Sigmoid colon (tissue), 6 donors: ENCODE measurements at regions not wholly inside any gene's neighbourhood (a gene's known extent, or its start where the extent isn't known, plus 50 kb on each side); places are given as distances from the start of the nearest gene placed in this dataset.
A peak's percentile ranks its signal among the peaks of the same experiment; 100 is the strongest.

ENCODE experiments used
- DNase-seq: peaks from one replicate; pipeline ENCODE4 v3.0.0-alpha.2; 2019
- H3K27ac ChIP-seq, 4 donors: fragments of 200-600 bp; sonication (generic); one replicate each; pipeline ENCODE4 v1.5.1; 2016 to 2019; ENCODE audit warnings: mild to moderate bottlenecking in 1 of 4
- H3K27me3 ChIP-seq, 3 donors: fragments of 200-600 bp; sonication (generic); one replicate each; pipeline ENCODE4 v1.5.1; 2019; ENCODE audit warnings: mild to moderate bottlenecking in 1 of 3
- H3K36me3 ChIP-seq, 4 donors: fragments of 200-600 bp; sonication (generic); one replicate each; pipeline ENCODE4 v1.5.1; 2016 to 2019
- H3K4me1 ChIP-seq, 4 donors: fragments of 200-600 bp; sonication (generic); one replicate each; pipeline ENCODE4 v1.5.1; 2017 to 2019
- H3K4me3 ChIP-seq, 4 donors: fragments of 200-600 bp; sonication (generic); one replicate each; pipeline ENCODE4 v1.5.1; 2017 to 2019; ENCODE audit warnings: mild to moderate bottlenecking in 2 of 4, moderate library complexity in 1 of 4
- H3K9me3 ChIP-seq, 4 donors: fragments of 200-600 bp in 3 of 4; sonication (generic) in 3 of 4; one replicate each; pipeline versions ENCODE4 v1.5.1 to v1.6.1; 2013 to 2019
- EP300 ChIP-seq, 4 donors: sonication (generic); formaldehyde crosslinking; IDR thresholded peaks; one replicate each; pipeline ENCODE4 v1.6.1; 2017; ENCODE audit warnings: antibody characterized with exemption in 4 of 4
- POLR2A ChIP-seq, 2 donors: fragments of 450-650 bp; IDR thresholded peaks; one replicate each; pipeline ENCODE4 v1.6.1; 2016; ENCODE audit warnings: antibody characterized with exemption in 2 of 2, mild to moderate bottlenecking in 2 of 2, moderate library complexity in 2 of 2
- POLR2AphosphoS5 ChIP-seq, 4 donors: sonication (generic); formaldehyde crosslinking; IDR thresholded peaks; one replicate each; pipeline ENCODE4 v1.6.1; 2017; ENCODE audit warnings: antibody characterized with exemption in 4 of 4
- WGBS, 2 donors: extraction: QIAGEN DNeasy Blood & Tissue Kit; methylation state at CpG; one replicate each; pipeline ENCODE4 v1.1.7; 2013; 5-methylcytosine and 5-hydroxymethylcytosine counted together
- intact Hi-C: fragments of 100-400 bp; cut with DNase I; formaldehyde crosslinking; loops from one replicate; pipeline ENCODE4 v1.15.1; 2023
- TF ChIP-seq, protein P1 (sequence below), 4 experiments: fragments of 450-650 bp in 3 of 4; fragments of 200-600 bp in 1 of 4; IDR thresholded peaks; one replicate each; pipeline ENCODE4 v1.5.1; 2016 to 2019; ENCODE audit warnings: antibody characterized with exemption in 4 of 4, mild to moderate bottlenecking in 3 of 4, moderate library complexity in 2 of 4
- donor health status: healthy with polysubstance abuse.
- donor health status: healthy.

DNA sequence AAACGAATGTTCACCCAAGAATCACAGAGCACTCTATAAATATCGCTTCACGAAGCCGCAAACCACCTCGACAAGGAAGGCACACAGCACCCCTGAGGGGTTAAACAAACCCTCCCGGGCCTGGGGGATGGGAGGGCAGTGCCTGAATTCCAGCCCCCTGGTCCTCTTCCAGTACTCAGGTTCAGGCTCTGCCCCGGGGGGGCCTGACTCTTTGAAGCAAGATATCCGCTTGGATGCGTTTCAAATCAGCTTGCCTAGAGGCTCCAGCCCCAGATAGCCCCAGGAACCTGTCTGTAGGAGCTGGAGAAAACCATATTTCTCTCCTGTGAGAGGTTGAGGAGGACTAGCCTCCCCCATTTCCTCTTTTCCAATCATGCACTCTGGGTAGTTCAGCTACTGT is 194.7 kb downstream of the WNT5A start:
- H3K27me3 ChIP-seq, result no peaks in the 10 kb centered on the region
- 52 to 79% methylated on average over 9 of the region's 9 CpGs for WGBS, 2 donors
- TF ChIP-seq EP300 (IDR thresholded peaks at IDR 0.05), result no peak
- TF ChIP-seq, protein P1, sequence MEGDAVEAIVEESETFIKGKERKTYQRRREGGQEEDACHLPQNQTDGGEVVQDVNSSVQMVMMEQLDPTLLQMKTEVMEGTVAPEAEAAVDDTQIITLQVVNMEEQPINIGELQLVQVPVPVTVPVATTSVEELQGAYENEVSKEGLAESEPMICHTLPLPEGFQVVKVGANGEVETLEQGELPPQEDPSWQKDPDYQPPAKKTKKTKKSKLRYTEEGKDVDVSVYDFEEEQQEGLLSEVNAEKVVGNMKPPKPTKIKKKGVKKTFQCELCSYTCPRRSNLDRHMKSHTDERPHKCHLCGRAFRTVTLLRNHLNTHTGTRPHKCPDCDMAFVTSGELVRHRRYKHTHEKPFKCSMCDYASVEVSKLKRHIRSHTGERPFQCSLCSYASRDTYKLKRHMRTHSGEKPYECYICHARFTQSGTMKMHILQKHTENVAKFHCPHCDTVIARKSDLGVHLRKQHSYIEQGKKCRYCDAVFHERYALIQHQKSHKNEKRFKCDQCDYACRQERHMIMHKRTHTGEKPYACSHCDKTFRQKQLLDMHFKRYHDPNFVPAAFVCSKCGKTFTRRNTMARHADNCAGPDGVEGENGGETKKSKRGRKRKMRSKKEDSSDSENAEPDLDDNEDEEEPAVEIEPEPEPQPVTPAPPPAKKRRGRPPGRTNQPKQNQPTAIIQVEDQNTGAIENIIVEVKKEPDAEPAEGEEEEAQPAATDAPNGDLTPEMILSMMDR (IDR thresholded peaks at IDR 0.05), result no peak
- no peak for TF ChIP-seq POLR2A (IDR thresholded peaks at IDR 0.05)
- TF ChIP-seq POLR2AphosphoS5 (IDR thresholded peaks at IDR 0.05), result no peak
- intact Hi-C loops, result no loop called here
- H3K4me3 ChIP-seq, result no peak overlapping the region
- H3K9me3 ChIP-seq, result no peaks in the 10 kb centered on the region
- DNase-seq, result no peak
- peaks cover 0 to 7% (median 2%) of the 10 kb centered on the region in 4 donors for H3K4me1 ChIP-seq
- H3K36me3 ChIP-seq, result no peaks in the 10 kb centered on the region
- H3K27ac ChIP-seq, result no peak overlapping the region

DNA sequence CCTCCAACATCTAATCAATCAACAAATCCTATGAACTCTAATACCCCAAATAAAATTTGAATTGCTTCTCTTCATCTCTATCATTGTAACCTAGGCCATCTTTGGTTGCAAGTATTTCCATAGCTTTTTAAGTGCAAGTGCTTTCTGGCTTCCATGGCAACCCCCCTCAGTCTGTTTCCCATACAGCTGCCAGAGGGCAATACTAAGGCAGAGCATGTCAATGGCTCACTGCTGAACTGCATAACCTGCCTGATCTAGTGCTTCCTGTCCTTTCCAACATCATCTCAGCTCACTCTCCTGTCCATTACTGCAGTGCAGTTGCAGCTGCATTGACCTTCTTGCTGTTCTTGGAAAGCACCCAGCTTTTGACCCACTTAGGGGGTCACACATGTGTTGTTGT is 198.4 kb downstream of the WNT5A start:
- intact Hi-C loops, result no loop called here
- H3K27ac ChIP-seq, result no peak overlapping the region
- DNase-seq, result no peak
- H3K4me3 ChIP-seq, result no peak overlapping the region
- H3K9me3 ChIP-seq, result no peaks in the 10 kb centered on the region
- H3K4me1 ChIP-seq, result peaks cover 0 to 8% (median 4%) of the 10 kb centered on the region in 4 donors
- no peaks in the 10 kb centered on the region for H3K27me3 ChIP-seq
- TF ChIP-seq EP300 (IDR thresholded peaks at IDR 0.05) (no peak), POLR2A (IDR thresholded peaks at IDR 0.05) (no peak), POLR2AphosphoS5 (IDR thresholded peaks at IDR 0.05) (no peak)
- TF ChIP-seq, protein P1 (IDR thresholded peaks at IDR 0.05), result no peak
- H3K36me3 ChIP-seq, result no peaks in the 10 kb centered on the region

DNA sequence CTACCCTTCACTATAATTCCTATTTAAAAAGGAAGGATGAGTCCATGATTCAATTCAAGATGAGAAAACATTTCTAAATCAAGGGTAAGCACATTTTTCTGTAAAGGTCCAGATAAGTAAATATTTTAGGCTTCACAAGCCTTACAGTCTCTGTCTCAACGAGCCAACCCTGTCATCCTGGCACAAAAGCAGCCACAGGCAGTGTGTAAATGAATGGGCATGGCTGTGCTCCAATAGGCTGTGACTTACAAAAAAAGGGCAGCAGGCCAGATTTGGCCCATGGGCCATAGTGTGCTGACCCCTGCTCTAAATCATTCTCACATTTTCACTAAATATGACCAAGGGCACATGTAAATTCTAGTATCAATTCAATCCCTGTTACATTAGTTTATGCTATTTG is 200.4 kb downstream of the WNT5A start:
- H3K36me3 ChIP-seq, result no peaks in the 10 kb centered on the region
- H3K4me1 ChIP-seq, result peaks cover 0 to 8% (median 4%) of the 10 kb centered on the region in 4 donors
- intact Hi-C loops, result no loop called here
- TF ChIP-seq, protein P1 (IDR thresholded peaks at IDR 0.05), result no peak
- TF ChIP-seq EP300 (IDR thresholded peaks at IDR 0.05) (no peak), POLR2A (IDR thresholded peaks at IDR 0.05) (no peak), POLR2AphosphoS5 (IDR thresholded peaks at IDR 0.05) (no peak)
- no peak overlapping the region for H3K27ac ChIP-seq
- H3K4me3 ChIP-seq, result no peak overlapping the region
- WGBS, 2 donors, result 17 to 32% methylated on average over 1 of the region's 1 CpG
- DNase-seq, result no peak
- no peaks in the 10 kb centered on the region for H3K9me3 ChIP-seq
- H3K27me3 ChIP-seq, result no peaks in the 10 kb centered on the region

DNA sequence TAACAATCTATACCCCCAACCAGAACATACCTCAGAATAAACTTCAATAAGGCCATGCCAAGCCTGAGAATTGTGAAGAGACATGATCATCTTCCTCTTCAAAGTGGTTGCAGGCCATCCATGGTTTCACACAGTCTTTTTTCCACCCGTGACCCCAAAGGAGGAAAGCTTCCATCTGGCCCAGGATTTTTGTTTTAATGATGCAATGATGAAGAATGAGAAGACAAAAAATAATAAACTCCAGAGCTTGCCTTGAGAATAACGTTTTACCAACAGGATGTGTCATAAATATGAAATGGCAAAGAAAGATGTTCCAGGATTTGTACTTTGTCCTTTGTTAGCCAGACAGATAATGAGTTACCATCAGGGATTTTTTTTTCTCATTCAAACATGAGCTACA is 201.9 kb downstream of the WNT5A start:
- DNase-seq, result no peak
- peaks cover 0 to 11% (median 4%) of the 10 kb centered on the region in 4 donors for H3K4me1 ChIP-seq
- peak in 1 of 4 donors; percentile 9 for TF ChIP-seq POLR2AphosphoS5 (IDR thresholded peaks at IDR 0.05)
- TF ChIP-seq POLR2A (IDR thresholded peaks at IDR 0.05), result no peak
- intact Hi-C loops, result no loop called here
- no peaks in the 10 kb centered on the region for H3K9me3 ChIP-seq
- H3K36me3 ChIP-seq, result no peaks in the 10 kb centered on the region
- 66 to 71% methylated on average over 2 of the region's 2 CpGs for WGBS, 2 donors
- H3K4me3 ChIP-seq, result no peak overlapping the region
- H3K27ac ChIP-seq, result no peak overlapping the region
- H3K27me3 ChIP-seq, result no peaks in the 10 kb centered on the region

DNA sequence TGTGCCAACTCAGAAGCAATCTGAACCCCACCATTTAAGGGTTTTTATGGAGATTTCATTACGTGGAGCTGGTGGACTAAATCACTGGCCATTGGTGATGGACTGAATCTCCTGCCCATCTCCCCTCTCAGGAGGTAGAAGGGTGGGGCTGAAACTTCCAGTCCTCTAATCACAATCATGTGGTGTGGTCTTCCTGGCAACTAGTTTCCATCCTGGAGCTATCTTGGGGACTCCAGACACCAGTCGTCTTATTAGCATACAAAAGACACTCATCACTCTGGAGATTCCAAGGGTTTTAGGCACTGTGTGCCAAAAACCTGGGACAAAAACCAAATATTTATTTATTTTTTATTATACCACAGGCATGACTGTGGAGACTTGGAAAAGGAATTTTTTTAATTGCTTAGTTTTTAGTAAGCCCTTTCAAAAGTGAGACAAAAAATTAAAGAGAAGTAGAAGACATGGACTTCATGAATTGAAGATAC is 203.6 kb downstream of the WNT5A start:
- Histone ChIP-seq H3K36me3 (no peaks in the 10 kb centered on the region), H3K27ac (no peak overlapping the region), H3K27me3 (no peaks in the 10 kb centered on the region), H3K9me3 (no peaks in the 10 kb centered on the region), H3K4me3 (no peak overlapping the region), H3K4me1 (peaks cover 0 to 11% (median 4%) of the 10 kb centered on the region in 4 donors)
- intact Hi-C loops, result no loop called here
- no peak for TF ChIP-seq EP300 (IDR thresholded peaks at IDR 0.05)
- TF ChIP-seq, protein P1 (IDR thresholded peaks at IDR 0.05), result no peak
- TF ChIP-seq POLR2A (IDR thresholded peaks at IDR 0.05), result no peak
- TF ChIP-seq POLR2AphosphoS5 (IDR thresholded peaks at IDR 0.05), result no peak
- 83 to 88% methylated on average over 2 of the region's 2 CpGs for WGBS, 2 donors
- DNase-seq, result no peak
